HEK293 (cell line): ENCODE measurements at regions not wholly inside any gene's neighbourhood (a gene's known extent, or its start where the extent isn't known, plus 50 kb on each side); places are given as distances from the start of the nearest gene placed in this dataset.

Source experiments
- CTCF ChIP-seq: fragments of 450-650 bp; formaldehyde crosslinking; IDR thresholded peaks from 2 replicates; pipeline ENCODE4 v1.5.1; 2016; ENCODE audit warnings: missing biosample characterization, missing genetic modification characterization
- GLIS2 ChIP-seq: fragments of 450-650 bp; formaldehyde crosslinking; IDR thresholded peaks from 2 replicates; pipeline ENCODE4 v1.5.1; 2016; ENCODE audit warnings: missing biosample characterization, missing genetic modification characterization
- REST ChIP-seq: fragments of 450-650 bp; formaldehyde crosslinking; IDR thresholded peaks from 2 replicates; pipeline ENCODE4 v1.5.1; 2016; ENCODE audit warnings: missing biosample characterization, missing genetic modification characterization
- ZBTB17 ChIP-seq: fragments of 450-650 bp; formaldehyde crosslinking; IDR thresholded peaks from 2 replicates; pipeline ENCODE4 v1.5.1; 2016; ENCODE audit warnings: missing biosample characterization, missing genetic modification characterization
- ZNF341 ChIP-seq: fragments of 450-650 bp; formaldehyde crosslinking; IDR thresholded peaks from 2 replicates; pipeline ENCODE4; 2016; ENCODE audit warnings: low read depth, missing biosample characterization, missing genetic modification characterization
- ZNF660 ChIP-seq: fragments of 450-650 bp; IDR thresholded peaks from 2 replicates; pipeline ENCODE4 v1.5.1; 2018; ENCODE audit warnings: missing biosample characterization, mild to moderate bottlenecking, missing genetic modification characterization
- ZNF670 ChIP-seq: fragments of 450-650 bp; formaldehyde crosslinking; IDR thresholded peaks from 2 replicates; pipeline ENCODE4 v1.5.1; 2016; ENCODE audit warnings: missing biosample characterization, missing genetic modification characterization, low read depth
- TF ChIP-seq, protein P1 (sequence below): fragments of 450-650 bp; formaldehyde crosslinking; IDR thresholded peaks from 2 replicates; pipeline ENCODE4 v1.5.1; 2016; ENCODE audit warnings: missing biosample characterization, missing genetic modification characterization

- TF ChIP-seq ZNF341 (tag by site-specific recombination) (no peak), CTCF (no peak), ZNF660 (tag by site-specific recombination) (no peak), GLIS2 (tag by site-specific recombination) (no peak), ZNF670 (no peak), REST (tag by site-specific recombination) (no peak), ZBTB17 (no peak)
- TF ChIP-seq, protein P1, sequence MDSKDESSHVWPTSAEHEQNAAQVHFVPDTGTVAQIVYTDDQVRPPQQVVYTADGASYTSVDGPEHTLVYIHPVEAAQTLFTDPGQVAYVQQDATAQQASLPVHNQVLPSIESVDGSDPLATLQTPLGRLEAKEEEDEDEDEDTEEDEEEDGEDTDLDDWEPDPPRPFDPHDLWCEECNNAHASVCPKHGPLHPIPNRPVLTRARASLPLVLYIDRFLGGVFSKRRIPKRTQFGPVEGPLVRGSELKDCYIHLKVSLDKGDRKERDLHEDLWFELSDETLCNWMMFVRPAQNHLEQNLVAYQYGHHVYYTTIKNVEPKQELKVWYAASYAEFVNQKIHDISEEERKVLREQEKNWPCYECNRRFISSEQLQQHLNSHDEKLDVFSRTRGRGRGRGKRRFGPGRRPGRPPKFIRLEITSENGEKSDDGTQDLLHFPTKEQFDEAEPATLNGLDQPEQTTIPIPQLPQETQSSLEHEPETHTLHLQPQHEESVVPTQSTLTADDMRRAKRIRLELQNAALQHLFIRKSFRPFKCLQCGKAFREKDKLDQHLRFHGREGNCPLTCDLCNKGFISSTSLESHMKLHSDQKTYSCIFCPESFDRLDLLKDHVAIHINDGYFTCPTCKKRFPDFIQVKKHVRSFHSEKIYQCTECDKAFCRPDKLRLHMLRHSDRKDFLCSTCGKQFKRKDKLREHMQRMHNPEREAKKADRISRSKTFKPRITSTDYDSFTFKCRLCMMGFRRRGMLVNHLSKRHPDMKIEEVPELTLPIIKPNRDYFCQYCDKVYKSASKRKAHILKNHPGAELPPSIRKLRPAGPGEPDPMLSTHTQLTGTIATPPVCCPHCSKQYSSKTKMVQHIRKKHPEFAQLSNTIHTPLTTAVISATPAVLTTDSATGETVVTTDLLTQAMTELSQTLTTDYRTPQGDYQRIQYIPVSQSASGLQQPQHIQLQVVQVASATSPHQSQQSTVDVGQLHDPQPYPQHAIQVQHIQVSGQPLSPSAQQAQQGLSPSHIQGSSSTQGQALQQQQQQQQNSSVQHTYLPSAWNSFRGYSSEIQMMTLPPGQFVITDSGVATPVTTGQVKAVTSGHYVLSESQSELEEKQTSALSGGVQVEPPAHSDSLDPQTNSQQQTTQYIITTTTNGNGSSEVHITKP (tag by site-specific recombination) = no peak
Observed at GRCh38 chr1:70911861-70912260, 135.8 kb downstream of the PTGER3 start.
